Gastrocnemius medialis (tissue), 4 donors: ENCODE measurements at regions not wholly inside any gene's neighbourhood (a gene's known extent, or its start where the extent isn't known, plus 50 kb on each side); places are given as distances from the start of the nearest gene placed in this dataset.

Source experiments
- POLR2A ChIP-seq, 2 donors: fragments of 450-650 bp; IDR thresholded peaks; one replicate each; pipeline ENCODE4 v1.6.1; 2017; ENCODE audit warnings: antibody characterized with exemption in 2 of 2, mild to moderate bottlenecking in 2 of 2, moderate library complexity in 2 of 2
- TF ChIP-seq, protein P1 (sequence below), 5 experiments: fragments of 450-650 bp in 3 of 5; fragments of 200-600 bp in 2 of 5; sonication (generic) in 2 of 5; IDR thresholded peaks in 4 of 5; conservative IDR thresholded peaks in 1 of 5; 1 replicate in 4 of 5; 2 replicates in 1 of 5; pipeline ENCODE4 v1.5.1; 2016 to 2019; ENCODE audit warnings: antibody characterized with exemption in 5 of 5, mild to moderate bottlenecking in 3 of 5, moderate library complexity in 3 of 5

DNA sequence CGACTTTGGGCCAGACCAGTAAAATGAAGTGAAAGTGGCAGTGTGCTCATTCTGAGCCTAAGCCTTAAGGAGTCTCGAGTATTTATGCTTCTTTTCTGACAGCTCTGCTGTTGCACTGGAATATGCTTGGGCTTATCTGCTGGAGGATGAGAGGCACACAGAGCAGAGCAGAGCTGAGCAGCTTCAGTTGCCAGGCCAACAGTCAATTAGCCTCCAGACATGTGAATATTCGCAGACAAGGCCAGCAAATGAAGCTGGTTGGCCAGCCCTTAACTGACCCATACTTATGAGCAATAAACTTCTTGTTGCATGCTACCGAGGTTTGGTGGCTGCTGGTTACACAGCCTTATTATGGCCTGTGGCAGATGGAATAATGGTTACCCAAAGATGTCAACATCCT, 203.0 kb upstream of the GEMIN8 start:
- TF ChIP-seq, protein P1, sequence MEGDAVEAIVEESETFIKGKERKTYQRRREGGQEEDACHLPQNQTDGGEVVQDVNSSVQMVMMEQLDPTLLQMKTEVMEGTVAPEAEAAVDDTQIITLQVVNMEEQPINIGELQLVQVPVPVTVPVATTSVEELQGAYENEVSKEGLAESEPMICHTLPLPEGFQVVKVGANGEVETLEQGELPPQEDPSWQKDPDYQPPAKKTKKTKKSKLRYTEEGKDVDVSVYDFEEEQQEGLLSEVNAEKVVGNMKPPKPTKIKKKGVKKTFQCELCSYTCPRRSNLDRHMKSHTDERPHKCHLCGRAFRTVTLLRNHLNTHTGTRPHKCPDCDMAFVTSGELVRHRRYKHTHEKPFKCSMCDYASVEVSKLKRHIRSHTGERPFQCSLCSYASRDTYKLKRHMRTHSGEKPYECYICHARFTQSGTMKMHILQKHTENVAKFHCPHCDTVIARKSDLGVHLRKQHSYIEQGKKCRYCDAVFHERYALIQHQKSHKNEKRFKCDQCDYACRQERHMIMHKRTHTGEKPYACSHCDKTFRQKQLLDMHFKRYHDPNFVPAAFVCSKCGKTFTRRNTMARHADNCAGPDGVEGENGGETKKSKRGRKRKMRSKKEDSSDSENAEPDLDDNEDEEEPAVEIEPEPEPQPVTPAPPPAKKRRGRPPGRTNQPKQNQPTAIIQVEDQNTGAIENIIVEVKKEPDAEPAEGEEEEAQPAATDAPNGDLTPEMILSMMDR (IDR thresholded peaks at IDR 0.05 in 4 of 5, conservative IDR thresholded peaks at IDR 0.05 in 1 of 5), result no peak
- TF ChIP-seq POLR2A (IDR thresholded peaks at IDR 0.05), result no peak
